H1 (cell line): ENCODE measurements at regions not wholly inside any gene's neighbourhood (a gene's known extent, or its start where the extent isn't known, plus 50 kb on each side); places are given as distances from the start of the nearest gene placed in this dataset.

Experiments used
- CHD7 ChIP-seq: fragments of 300-600 bp; sonication (generic); IDR thresholded peaks from 2 replicates; pipeline ENCODE4 v1.7.1; 2012; ENCODE audit warnings: low read length, moderate library complexity, mild to moderate bottlenecking, inconsistent platforms; ENCODE audit not compliant: insufficient replicate concordance
- SAP30 ChIP-seq: fragments of 300-600 bp; sonication (generic); IDR thresholded peaks from 2 replicates; pipeline ENCODE4 v1.7.1; 2012; ENCODE audit warnings: low read length, moderate library complexity, mild to moderate bottlenecking, inconsistent platforms; ENCODE audit not compliant: insufficient read depth, insufficient replicate concordance

GRCh38 chr18:25538175-25538922, 186.4 kb upstream of the ZNF521 start (continued):
- TF ChIP-seq CHD7 (no peak), SAP30 (no peak)
